ENCODE measurements at regions not wholly inside any gene's neighbourhood (a gene's known extent, or its start where the extent isn't known, plus 50 kb on each side); places are given as distances from the start of the nearest gene placed in this dataset.

DNA sequence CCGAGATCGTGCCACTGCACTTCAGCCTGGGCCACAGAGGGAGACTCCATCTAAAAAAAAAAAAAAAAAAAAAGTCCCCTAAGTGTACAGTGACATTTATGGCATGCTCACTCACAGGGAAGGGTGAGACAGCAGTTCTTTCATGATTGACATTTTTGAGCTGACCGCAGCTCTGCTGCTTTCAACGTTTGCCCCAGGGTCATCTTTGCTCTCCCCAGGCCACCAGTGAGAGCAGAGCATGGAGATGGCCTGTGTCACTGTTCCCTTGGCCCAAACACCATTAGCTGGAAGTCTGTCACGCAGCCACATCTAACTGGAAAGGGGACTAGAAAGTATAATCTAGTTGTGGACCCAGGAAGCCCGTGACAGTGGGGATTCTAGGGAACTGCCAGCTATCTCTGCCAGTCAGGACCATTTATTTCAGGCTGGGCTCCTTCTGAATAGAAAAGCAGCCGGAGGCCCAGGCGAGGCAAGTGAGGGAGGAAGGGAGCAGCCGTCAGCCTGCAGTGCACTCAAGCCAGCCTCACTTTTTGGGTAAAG is 193.4 kb upstream of the HES1 start:
- H3K4me3 ChIP-seq = no peak overlapping the region
- no peaks in the 10 kb centered on the region for H4K20me1 ChIP-seq (replicated peaks; ENCODE audit: insufficient read depth)
- H3K27ac Mint-ChIP-seq = no peak overlapping the region
- H3K27ac ChIP-seq (ENCODE audit: low read depth) = no peak overlapping the region
- H3K27me3 Mint-ChIP-seq (ENCODE audit: insufficient read depth, low read depth, poor library complexity) = peaks cover 14% of the 10 kb centered on the region
- no peak overlapping the region for H3K4me3 Mint-ChIP-seq
- peaks cover 69% of the 10 kb centered on the region for H3K4me1 ChIP-seq (ENCODE audit: insufficient read depth)
- peak; percentile 10 for DNase-seq (ENCODE audit: low spot score)
- H3K79me2 ChIP-seq (replicated peaks; ENCODE audit: insufficient read depth) = no peaks in the 10 kb centered on the region
- H3K9me2 ChIP-seq (ENCODE audit: insufficient read depth) = peaks cover 9% of the 10 kb centered on the region; the same call in 1 of the 2 replicates
- H3K36me3 Mint-ChIP-seq (ENCODE audit: low read depth) = no peaks in the 10 kb centered on the region
- peaks cover 12% of the 10 kb centered on the region; the same call in 1 of the 2 replicates for H3F3A ChIP-seq (replicated peaks; ENCODE audit: low read depth)
- peaks cover 28% of the 10 kb centered on the region for H3K27me3 ChIP-seq (ENCODE audit: insufficient read depth)
- peak; percentile 15 for ATAC-seq
- peak overlapping the region; percentile 78; the same call in 1 of the 2 replicates for H3K4me2 ChIP-seq
- H3K4me1 Mint-ChIP-seq = peaks cover 56% of the 10 kb centered on the region
- H3K36me3 ChIP-seq (ENCODE audit: insufficient read depth) = no peaks in the 10 kb centered on the region
- TF ChIP-seq, protein P1, sequence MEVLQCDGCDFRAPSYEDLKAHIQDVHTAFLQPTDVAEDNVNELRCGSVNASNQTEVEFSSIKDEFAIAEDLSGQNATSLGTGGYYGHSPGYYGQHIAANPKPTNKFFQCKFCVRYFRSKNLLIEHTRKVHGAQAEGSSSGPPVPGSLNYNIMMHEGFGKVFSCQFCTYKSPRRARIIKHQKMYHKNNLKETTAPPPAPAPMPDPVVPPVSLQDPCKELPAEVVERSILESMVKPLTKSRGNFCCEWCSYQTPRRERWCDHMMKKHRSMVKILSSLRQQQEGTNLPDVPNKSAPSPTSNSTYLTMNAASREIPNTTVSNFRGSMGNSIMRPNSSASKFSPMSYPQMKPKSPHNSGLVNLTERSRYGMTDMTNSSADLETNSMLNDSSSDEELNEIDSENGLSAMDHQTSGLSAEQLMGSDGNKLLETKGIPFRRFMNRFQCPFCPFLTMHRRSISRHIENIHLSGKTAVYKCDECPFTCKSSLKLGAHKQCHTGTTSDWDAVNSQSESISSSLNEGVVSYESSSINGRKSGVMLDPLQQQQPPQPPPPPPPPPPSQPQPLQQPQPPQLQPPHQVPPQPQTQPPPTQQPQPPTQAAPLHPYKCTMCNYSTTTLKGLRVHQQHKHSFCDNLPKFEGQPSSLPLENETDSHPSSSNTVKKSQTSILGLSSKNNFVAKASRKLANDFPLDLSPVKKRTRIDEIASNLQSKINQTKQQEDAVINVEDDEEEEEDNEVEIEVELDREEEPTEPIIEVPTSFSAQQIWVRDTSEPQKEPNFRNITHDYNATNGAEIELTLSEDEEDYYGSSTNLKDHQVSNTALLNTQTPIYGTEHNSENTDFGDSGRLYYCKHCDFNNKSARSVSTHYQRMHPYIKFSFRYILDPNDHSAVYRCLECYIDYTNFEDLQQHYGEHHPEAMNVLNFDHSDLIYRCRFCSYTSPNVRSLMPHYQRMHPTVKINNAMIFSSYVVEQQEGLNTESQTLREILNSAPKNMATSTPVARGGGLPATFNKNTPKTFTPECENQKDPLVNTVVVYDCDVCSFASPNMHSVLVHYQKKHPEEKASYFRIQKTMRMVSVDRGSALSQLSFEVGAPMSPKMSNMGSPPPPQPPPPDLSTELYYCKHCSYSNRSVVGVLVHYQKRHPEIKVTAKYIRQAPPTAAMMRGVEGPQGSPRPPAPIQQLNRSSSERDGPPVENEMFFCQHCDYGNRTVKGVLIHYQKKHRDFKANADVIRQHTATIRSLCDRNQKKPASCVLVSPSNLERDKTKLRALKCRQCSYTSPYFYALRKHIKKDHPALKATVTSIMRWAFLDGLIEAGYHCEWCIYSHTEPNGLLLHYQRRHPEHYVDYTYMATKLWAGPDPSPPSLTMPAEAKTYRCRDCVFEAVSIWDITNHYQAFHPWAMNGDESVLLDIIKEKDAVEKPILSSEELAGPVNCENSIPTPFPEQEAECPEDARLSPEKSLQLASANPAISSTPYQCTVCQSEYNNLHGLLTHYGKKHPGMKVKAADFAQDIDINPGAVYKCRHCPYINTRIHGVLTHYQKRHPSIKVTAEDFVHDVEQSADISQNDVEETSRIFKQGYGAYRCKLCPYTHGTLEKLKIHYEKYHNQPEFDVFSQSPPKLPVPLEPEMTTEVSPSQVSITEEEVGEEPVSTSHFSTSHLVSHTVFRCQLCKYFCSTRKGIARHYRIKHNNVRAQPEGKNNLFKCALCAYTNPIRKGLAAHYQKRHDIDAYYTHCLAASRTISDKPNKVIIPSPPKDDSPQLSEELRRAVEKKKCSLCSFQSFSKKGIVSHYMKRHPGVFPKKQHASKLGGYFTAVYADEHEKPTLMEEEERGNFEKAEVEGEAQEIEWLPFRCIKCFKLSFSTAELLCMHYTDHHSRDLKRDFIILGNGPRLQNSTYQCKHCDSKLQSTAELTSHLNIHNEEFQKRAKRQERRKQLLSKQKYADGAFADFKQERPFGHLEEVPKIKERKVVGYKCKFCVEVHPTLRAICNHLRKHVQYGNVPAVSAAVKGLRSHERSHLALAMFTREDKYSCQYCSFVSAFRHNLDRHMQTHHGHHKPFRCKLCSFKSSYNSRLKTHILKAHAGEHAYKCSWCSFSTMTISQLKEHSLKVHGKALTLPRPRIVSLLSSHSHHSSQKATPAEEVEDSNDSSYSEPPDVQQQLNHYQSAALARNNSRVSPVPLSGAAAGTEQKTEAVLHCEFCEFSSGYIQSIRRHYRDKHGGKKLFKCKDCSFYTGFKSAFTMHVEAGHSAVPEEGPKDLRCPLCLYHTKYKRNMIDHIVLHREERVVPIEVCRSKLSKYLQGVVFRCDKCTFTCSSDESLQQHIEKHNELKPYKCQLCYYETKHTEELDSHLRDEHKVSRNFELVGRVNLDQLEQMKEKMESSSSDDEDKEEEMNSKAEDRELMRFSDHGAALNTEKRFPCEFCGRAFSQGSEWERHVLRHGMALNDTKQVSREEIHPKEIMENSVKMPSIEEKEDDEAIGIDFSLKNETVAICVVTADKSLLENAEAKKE (CRISPR knock-in tag; IDR thresholded peaks at IDR 0.05) = no peak
- TF ChIP-seq STAT1 (IDR thresholded peaks at IDR 0.05; ENCODE audit: unreplicated experiment) (no peak), CREB1 (CRISPR knock-in tag; IDR thresholded peaks at IDR 0.05; ENCODE audit: low read depth) (no peak), ZNF331 (CRISPR knock-in tag; IDR thresholded peaks at IDR 0.05; ENCODE audit: low read depth) (no peak), ZNF114 (CRISPR knock-in tag; IDR thresholded peaks at IDR 0.05) (no peak), JUNB (IDR thresholded peaks at IDR 0.05; ENCODE audit: unreplicated experiment) (no peak), EZH2phosphoT487 (IDR thresholded peaks at IDR 0.05; ENCODE audit: unreplicated experiment) (no peak), POLR2AphosphoS5 (IDR thresholded peaks at IDR 0.05; ENCODE audit: low read depth) (no peak)
- TF ChIP-seq, protein P2, sequence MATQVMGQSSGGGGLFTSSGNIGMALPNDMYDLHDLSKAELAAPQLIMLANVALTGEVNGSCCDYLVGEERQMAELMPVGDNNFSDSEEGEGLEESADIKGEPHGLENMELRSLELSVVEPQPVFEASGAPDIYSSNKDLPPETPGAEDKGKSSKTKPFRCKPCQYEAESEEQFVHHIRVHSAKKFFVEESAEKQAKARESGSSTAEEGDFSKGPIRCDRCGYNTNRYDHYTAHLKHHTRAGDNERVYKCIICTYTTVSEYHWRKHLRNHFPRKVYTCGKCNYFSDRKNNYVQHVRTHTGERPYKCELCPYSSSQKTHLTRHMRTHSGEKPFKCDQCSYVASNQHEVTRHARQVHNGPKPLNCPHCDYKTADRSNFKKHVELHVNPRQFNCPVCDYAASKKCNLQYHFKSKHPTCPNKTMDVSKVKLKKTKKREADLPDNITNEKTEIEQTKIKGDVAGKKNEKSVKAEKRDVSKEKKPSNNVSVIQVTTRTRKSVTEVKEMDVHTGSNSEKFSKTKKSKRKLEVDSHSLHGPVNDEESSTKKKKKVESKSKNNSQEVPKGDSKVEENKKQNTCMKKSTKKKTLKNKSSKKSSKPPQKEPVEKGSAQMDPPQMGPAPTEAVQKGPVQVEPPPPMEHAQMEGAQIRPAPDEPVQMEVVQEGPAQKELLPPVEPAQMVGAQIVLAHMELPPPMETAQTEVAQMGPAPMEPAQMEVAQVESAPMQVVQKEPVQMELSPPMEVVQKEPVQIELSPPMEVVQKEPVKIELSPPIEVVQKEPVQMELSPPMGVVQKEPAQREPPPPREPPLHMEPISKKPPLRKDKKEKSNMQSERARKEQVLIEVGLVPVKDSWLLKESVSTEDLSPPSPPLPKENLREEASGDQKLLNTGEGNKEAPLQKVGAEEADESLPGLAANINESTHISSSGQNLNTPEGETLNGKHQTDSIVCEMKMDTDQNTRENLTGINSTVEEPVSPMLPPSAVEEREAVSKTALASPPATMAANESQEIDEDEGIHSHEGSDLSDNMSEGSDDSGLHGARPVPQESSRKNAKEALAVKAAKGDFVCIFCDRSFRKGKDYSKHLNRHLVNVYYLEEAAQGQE (IDR thresholded peaks at IDR 0.05; ENCODE audit: unreplicated experiment) = no peak
- TF ChIP-seq, protein P3, sequence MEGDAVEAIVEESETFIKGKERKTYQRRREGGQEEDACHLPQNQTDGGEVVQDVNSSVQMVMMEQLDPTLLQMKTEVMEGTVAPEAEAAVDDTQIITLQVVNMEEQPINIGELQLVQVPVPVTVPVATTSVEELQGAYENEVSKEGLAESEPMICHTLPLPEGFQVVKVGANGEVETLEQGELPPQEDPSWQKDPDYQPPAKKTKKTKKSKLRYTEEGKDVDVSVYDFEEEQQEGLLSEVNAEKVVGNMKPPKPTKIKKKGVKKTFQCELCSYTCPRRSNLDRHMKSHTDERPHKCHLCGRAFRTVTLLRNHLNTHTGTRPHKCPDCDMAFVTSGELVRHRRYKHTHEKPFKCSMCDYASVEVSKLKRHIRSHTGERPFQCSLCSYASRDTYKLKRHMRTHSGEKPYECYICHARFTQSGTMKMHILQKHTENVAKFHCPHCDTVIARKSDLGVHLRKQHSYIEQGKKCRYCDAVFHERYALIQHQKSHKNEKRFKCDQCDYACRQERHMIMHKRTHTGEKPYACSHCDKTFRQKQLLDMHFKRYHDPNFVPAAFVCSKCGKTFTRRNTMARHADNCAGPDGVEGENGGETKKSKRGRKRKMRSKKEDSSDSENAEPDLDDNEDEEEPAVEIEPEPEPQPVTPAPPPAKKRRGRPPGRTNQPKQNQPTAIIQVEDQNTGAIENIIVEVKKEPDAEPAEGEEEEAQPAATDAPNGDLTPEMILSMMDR (conservative IDR thresholded peaks at IDR 0.05; ENCODE audit: low read depth in 2 of 2) = no peak
- no peaks in the 10 kb centered on the region for H3K9me3 Mint-ChIP-seq
- no peak overlapping the region for H2AFZ ChIP-seq
